ENCODE measurements at regions not wholly inside any gene's neighbourhood (a gene's known extent, or its start where the extent isn't known, plus 50 kb on each side); places are given as distances from the start of the nearest gene placed in this dataset.

GRCh38 chr1:73205294-73205973 lies 923.1 kb upstream of the NEGR1 start:
- no peaks in the 10 kb centered on the region for H3K79me2 ChIP-seq (ENCODE audit: control insufficient read depth, insufficient read depth, low read length)
- intact Hi-C loops (cut with micrococcal nuclease): no loop called here
- no peak overlapping the region for H2AFZ ChIP-seq (ENCODE audit: insufficient read depth, low read depth, low read length, poor library complexity, severe bottlenecking)
- no peaks in the 10 kb centered on the region for H4K20me1 ChIP-seq (ENCODE audit: control insufficient read depth, insufficient read depth, low read length, poor library complexity, severe bottlenecking)
- ATAC-seq (ENCODE audit: low read depth) (no peak), DNase-seq (no peak)
- H3K4me1 Mint-ChIP-seq: no peaks in the 10 kb centered on the region
- peaks cover 0 to 8% (median 0%) of the 10 kb centered on the region in 3 donors for H3K9me3 ChIP-seq (ENCODE audit: control extremely low read depth in 1 of 3, control insufficient read depth in 2 of 3, insufficient read depth in 1 of 3, low read length in 2 of 3)
- no peak overlapping the region for H3K4me2 ChIP-seq (replicated peaks; ENCODE audit: low read depth, low read length, poor library complexity, severe bottlenecking)
- H3K36me3 ChIP-seq (replicated peaks in 1 of 2; ENCODE audit: control extremely low read depth in 1 of 2, control insufficient read depth in 1 of 2, extremely low read depth in 1 of 2, insufficient read depth in 2 of 2, low read length in 1 of 2): no peaks in the 10 kb centered on the region
- no peaks in the 10 kb centered on the region for H3K4me1 ChIP-seq (ENCODE audit: control insufficient read depth in 2 of 2, insufficient read depth in 2 of 2, low read length in 2 of 2)
- H3K27me3 Mint-ChIP-seq: no peaks in the 10 kb centered on the region
- peaks cover 5% of the 10 kb centered on the region for H3K9me3 Mint-ChIP-seq (ENCODE audit: insufficient read depth)
- H3K27ac ChIP-seq (ENCODE audit: low read length in 2 of 2): no peak overlapping the region
- no peak for TF ChIP-seq EZH2 (IDR thresholded peaks at IDR 0.05; ENCODE audit: borderline replicate concordance, insufficient read depth, low read depth, low read length, poor library complexity, severe bottlenecking)
- no peak for TF ChIP-seq CTCF (IDR thresholded peaks at IDR 0.05)
- ChIA-PET POLR2A (no interaction called here), CTCF (no interaction called here)
- H3K27me3 ChIP-seq (replicated peaks in 1 of 4; ENCODE audit: control extremely low read depth in 1 of 4, control insufficient read depth in 3 of 4, insufficient read depth in 4 of 4, low read length in 3 of 4): no peaks in the 10 kb centered on the region
- H3K9ac ChIP-seq (ENCODE audit: low read length): no peak overlapping the region
- 67% methylated on average over 4 of the region's 5 CpGs for WGBS (ENCODE audit: insufficient coverage)
- no peak overlapping the region for H3K4me3 Mint-ChIP-seq
- no peak overlapping the region for H3K27ac Mint-ChIP-seq
- no peak overlapping the region for H3K4me3 ChIP-seq (ENCODE audit: control extremely low read depth in 1 of 5, extremely low read depth in 1 of 5, insufficient read depth in 1 of 5, low read depth in 2 of 5, low read length in 4 of 5)

GRCh38 chr1:73197972-73198371 lies 915.6 kb upstream of the NEGR1 start:
- no peak for TF ChIP-seq EZH2 (IDR thresholded peaks at IDR 0.05; ENCODE audit: borderline replicate concordance, insufficient read depth, low read depth, low read length, poor library complexity, severe bottlenecking)
- Mint-ChIP-seq H3K9me3 (ENCODE audit: insufficient read depth) (no peaks in the 10 kb centered on the region), H3K4me1 (no peaks in the 10 kb centered on the region), H3K4me3 (no peak overlapping the region), H3K27ac (no peak overlapping the region), H3K27me3 (no peaks in the 10 kb centered on the region)
- H3K79me2 ChIP-seq (ENCODE audit: control insufficient read depth, insufficient read depth, low read length): no peaks in the 10 kb centered on the region
- WGBS (ENCODE audit: insufficient coverage): no CpG with 5 or more reads among the region's 1 CpG
- intact Hi-C loops (cut with micrococcal nuclease): no loop called here
- H3K36me3 ChIP-seq (replicated peaks in 1 of 2; ENCODE audit: control extremely low read depth in 1 of 2, control insufficient read depth in 1 of 2, extremely low read depth in 1 of 2, insufficient read depth in 2 of 2, low read length in 1 of 2): no peaks in the 10 kb centered on the region
- H3K9me3 ChIP-seq (ENCODE audit: control extremely low read depth in 1 of 3, control insufficient read depth in 2 of 3, insufficient read depth in 1 of 3, low read length in 2 of 3): peaks cover 0 to 6% (median 0%) of the 10 kb centered on the region in 3 donors
- H3K4me1 ChIP-seq (ENCODE audit: control insufficient read depth in 2 of 2, insufficient read depth in 2 of 2, low read length in 2 of 2): no peaks in the 10 kb centered on the region
- no peak for DNase-seq
- no peak overlapping the region for H2AFZ ChIP-seq (ENCODE audit: insufficient read depth, low read depth, low read length, poor library complexity, severe bottlenecking)
- ATAC-seq (ENCODE audit: low read depth): no peak
- H4K20me1 ChIP-seq (ENCODE audit: control insufficient read depth, insufficient read depth, low read length, poor library complexity, severe bottlenecking): no peaks in the 10 kb centered on the region
- no peaks in the 10 kb centered on the region for H3K27me3 ChIP-seq (replicated peaks in 1 of 4; ENCODE audit: control extremely low read depth in 1 of 4, control insufficient read depth in 3 of 4, insufficient read depth in 4 of 4, low read length in 3 of 4)
- no peak overlapping the region for H3K27ac ChIP-seq (ENCODE audit: low read length in 2 of 2)
- ChIA-PET POLR2A (no interaction called here), CTCF (interaction anchor here (0.7 kb wide), 1 partner anchor 16 kb away, joined by 3 read pairs; no protein-coding TSS in a partner anchor)
- no peak overlapping the region for H3K4me3 ChIP-seq (ENCODE audit: control extremely low read depth in 1 of 5, extremely low read depth in 1 of 5, insufficient read depth in 1 of 5, low read depth in 2 of 5, low read length in 4 of 5)
- H3K9ac ChIP-seq (ENCODE audit: low read length): no peak overlapping the region
- H3K4me2 ChIP-seq (replicated peaks; ENCODE audit: low read depth, low read length, poor library complexity, severe bottlenecking): no peak overlapping the region

Data from B cell (primary cell).